ENCODE measurements at regions not wholly inside any gene's neighbourhood (a gene's known extent, or its start where the extent isn't known, plus 50 kb on each side); places are given as distances from the start of the nearest gene placed in this dataset.
A peak's percentile ranks its signal among the peaks of the same experiment; 100 is the strongest.

DNA sequence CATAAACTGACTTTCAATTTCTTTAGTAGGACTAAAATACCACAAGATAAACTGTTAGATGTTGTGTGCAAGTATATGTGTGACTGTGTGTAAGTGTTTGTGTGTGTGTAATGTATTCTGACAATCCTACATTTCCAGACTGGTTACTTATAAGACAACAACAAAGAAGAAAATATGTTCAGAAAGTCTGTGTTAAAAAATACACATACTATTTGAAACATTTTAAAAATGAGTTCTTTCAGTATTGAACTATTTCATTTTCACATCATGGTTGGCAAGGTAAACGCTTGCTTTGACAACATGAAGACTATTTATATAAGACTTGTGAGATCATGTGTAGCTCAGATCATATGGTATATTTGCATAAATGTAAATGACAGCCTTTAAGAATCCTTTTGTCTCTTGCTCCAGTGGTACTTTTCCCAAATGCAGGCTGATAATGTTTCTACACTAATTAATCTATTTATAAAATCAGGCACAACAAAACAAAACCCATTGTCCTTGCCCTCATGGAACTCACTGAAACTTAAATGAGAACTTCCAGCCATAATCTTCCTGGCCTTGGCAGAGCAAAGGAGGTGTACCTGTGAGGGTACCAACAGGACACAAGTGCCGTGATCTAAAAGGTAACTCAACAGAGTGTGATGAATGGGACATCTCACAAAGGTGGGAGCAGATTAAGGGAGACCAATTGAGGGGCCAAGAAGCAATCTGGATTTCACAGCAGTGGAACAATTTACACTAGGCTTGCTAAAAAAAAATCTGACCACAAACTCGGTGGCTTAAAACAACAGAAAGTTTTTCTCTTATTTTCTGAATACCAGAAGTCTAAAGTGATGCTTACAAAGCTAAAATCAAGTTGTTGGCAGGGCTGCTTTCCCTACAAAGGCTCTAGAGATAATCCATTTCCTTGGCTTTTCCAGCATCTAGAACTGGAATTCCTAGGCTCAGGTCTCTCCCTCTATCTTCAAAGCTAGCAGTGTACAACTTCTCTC lies 349.0 kb downstream of the TBC1D4 start:
- DNase-seq (ENCODE audit: low read depth) = no peak

DNA sequence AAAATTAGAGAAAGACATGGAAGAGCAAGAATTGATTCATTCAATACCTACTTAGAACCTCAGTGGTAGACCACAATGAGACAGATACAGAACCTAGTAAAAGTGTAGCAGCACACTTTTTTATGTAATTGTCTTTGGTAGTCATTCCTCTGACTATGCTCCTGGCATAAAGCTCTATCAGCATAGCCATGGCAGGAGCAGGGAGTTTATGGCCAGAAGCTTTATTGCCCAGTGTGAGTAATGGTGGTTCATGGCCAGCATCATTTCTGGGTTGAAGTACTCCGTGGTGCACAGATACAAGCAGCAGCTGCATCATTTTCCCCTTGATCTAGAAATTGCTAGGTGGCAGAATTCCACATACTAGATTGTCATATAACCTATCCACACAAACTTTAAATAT lies 352.6 kb downstream of the TBC1D4 start:
- no peak for DNase-seq (ENCODE audit: low read depth)

DNA sequence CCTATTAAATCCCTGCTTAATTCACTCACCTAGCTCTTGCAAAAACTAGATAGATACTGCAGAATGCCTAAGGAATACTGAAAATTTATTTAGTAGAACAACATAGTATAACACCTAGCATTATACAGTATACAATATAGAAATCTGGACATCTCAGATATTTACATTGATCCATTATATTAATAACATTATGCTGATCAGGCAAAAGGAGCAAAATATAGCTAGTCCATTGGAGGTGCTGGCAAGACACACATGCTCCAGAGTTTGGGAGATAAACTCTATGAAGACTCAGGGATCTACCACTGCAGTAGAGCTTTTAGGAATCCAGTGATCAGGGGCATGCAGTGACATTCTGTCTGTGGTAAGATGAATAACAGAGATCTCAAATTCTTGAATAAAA lies 357.6 kb downstream of the TBC1D4 start:
- DNase-seq (ENCODE audit: low read depth) = no peak

DNA sequence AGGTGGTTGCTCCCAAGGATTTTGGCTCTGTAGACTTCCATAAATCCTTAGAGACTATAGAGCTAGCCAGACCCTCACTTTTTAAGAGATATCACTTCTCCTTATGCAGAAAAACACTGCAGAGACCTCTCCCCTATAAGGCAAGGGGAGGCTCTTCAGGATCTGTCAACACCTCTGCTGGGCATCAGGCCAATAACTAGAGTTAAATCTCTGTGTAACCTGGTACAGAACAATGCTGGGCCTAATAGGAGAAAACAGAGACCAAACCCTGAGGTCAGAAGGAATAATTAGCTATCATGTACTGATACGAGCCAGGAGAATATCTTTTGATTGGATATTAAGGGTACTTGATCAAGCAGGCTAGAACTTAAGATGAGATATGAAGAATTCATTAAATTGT lies 358.5 kb downstream of the TBC1D4 start:
- DNase-seq (ENCODE audit: low read depth) = no peak

DNA sequence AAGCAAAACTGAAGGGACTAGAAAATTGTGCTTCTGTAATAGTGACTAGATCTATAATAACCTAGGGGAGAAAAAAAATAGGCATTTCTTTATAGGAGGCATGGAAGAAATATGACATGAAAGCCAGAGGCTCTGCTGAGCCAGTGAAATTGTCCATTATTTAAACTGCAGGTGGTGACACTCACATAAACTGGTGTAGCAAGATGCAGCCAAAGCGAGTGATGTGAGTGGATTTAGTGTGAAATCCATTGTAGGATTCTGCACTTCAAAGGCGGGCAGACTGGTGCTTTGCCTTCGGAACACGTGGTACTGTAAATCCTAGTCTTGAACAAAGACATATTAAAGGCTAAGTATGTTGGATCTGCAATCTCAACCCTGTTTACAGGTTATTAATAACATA lies 361.9 kb downstream of the TBC1D4 start:
- no peak for DNase-seq (ENCODE audit: low read depth)

DNA sequence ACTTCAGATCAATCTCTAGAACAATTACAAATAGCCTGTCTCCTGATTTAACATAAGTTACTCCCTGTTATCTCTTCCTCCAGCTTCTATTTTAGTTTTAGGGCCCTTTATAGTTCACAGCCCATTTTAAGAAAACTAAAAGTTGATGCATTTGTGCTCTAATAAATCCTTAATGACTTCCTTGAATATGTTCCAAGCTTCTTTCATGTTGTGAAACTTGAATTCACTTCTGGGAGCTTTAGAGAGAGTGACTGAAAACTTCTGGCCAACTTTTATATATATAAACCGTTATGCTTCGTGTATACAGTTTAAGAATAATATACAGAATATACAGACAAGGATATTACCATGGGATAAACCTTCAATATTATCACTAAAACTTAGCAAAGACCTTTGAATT lies 366.8 kb downstream of the TBC1D4 start:
- no peak for DNase-seq (ENCODE audit: low read depth)

DNA sequence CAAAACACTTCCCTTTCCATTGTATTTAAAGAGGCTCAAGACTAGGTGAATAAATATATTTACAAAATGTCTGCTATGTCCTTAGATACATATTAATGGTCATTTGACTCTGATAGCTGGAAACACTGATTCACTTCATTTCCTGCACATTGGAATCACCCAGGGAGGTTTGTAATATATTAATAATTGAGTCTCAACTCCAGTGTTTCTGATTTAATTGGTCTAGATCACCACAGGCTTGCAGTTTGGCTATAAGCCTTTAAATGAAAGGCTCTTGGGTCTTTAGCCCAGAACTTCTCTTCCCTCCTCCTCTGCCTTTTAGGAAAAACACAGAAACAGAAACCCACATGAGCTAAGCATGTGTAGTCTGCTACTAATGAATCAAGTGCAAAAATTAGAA lies 378.0 kb downstream of the TBC1D4 start:
- DNase-seq (ENCODE audit: low read depth) = no peak

DNA sequence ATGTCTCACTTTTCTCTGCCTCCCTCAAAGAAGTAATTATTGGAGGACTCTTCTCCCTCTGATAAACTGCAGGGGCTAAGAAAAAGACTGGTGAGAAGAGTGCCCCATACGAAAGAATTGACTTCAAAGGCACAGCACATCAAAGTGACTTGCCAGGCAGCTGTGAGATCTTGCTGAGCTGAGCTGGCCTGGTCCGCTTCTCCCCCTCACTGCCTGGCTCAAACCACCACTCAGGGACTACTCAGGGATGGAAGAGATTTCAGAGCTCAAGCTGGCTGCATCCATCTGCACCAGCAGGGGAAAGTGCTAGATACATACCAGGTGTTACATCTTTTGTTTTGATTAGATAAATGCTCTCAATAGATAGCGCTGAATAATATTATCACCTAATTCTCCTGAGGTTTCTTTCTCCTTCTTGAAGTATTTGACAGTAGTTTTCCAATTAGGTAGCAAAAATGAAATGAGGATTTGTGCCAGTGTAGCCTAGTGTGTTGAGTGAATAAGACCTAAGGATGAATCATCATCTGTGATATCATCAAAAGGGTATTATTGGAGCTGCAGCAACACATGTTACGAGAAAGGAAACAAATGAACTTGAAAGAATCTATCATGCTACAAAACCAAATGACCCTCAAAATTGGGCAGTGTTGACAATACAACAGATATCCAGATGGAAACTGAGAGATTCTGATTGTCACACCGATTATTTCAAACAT lies 379.8 kb downstream of the TBC1D4 start:
- DNase-seq (ENCODE audit: low read depth) = no peak

DNA sequence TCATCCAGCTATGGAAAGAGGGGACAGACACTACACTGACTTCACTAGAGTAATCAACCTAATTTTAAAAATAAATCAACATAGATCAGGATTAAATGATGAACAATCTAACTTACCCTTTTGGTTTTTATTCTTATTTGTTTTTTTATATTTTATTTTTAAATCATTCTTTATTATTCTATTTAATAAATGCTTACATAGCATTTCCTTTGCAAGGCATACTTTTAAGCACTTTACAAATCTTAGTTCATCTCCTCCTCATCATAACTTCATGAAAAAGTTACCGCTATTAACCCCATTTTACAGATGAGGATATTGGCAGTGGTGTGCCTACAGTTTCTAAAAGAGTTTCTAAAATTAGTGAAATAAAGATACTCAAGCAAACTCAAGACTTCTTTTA lies 380.6 kb downstream of the TBC1D4 start:
- DNase-seq (ENCODE audit: low read depth) = no peak

DNA sequence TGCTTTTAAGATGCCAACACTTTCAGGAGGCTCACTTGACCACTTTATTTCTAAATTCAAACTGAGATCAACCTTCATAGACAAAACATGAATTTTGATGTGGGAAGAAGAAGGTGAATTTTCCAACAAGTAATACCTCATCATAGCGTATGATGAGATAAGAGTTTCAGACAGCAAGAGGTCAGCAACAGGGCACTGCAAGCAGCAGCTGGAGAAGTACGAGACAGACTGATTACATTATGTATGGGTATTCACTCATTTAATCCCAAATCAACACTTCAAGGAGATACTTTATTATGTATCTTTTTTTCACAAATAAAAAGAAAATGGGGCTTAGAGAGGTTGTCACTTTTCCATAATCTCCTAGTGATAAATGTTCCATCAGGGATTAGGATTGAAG lies 389.8 kb downstream of the TBC1D4 start:
- DNase-seq (ENCODE audit: low read depth) = no peak

DNA sequence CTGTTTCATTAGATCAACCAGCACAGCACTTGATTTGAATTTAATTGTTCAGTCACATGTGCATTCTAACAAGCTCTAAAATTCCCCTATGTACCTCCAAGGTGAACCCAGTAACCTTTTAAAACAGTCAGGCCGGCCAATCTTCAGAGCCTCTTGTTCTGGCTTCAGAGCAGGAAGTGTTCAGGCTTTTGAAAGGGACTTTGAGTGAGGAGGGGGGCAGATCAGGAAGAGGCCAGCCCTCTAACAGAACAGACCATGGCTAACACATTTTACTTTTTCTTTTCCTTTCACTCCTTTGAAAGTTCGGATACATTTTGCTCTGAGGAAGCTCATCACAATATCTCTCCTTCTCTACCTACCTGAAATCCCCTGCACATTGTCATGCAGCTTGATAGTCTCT lies 390.3 kb downstream of the TBC1D4 start:
- no peak for DNase-seq (ENCODE audit: low read depth)

DNA sequence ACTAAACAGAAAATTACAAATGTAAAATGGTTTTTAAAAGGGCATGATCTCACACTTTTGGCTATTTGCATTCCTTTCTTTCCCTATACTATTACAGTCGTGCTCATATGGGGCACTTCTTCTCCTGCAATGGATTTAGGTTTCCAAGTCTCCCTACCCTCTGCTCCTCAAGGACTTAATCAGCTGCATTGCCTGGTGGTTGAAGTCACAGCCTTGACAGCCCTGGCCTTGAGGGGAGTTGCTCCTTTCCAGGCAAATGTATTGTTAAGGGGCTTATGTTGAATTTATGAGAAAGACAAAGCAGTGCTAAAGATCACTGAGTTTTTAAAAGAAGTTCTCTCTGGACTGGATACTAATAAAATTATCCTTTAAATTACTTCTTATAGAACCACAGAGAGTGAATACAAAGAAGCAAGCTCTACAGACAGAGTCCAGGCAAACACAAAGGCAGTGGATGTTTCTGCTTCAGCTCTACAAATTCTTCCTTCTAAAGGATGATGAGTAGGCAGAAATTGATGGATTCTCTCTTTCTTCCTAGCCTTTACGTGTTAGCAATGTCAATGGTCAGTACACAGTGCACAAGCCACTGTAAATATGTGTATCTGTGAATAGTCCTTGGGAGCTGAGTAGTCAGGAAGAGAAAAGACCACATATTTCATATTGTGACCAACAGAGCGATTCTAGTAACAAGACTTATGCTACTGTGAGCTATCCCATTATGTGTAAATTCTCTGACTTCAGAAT lies 390.9 kb downstream of the TBC1D4 start:
- no peak for DNase-seq (ENCODE audit: low read depth)

DNA sequence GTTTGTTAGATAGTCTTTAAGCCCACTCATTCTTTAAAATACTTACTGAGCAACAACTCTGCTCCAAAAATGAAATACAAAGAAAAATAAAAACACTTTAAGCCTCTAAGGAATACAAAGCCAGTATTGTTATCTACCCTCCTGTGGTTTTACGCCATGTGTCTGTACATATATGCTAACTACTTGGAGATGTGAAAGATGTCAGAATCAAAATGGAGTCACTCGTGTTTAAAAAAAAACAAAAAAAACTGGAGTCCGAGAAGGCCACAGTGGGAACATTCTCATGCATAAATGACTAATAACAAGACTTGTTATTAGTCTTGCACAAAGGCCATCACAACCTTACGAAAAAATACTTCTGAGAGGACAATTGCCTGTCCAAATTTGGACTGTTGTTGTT lies 393.1 kb downstream of the TBC1D4 start:
- DNase-seq (ENCODE audit: low read depth) = no peak

DNA sequence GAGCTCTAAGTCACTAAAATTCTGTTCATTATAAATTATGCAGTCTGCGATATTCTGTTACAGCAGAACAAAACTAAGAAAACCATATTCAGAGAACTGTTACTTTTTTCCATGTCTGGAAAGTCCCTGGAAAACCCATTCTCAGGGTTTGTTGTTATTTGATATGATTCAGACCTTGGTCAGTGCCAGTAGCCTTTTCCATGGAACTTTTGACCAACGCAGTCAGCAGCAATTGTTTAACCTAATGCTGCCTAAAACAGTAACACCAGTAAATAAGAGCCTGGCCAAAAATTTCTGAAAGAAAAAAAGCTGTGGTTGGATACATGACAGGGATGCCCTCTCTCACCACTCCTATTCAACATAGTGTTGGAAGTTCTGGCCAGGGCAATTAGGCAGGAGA lies 402.7 kb downstream of the TBC1D4 start:
- peak; percentile 33 for DNase-seq (ENCODE audit: low read depth)

DNA sequence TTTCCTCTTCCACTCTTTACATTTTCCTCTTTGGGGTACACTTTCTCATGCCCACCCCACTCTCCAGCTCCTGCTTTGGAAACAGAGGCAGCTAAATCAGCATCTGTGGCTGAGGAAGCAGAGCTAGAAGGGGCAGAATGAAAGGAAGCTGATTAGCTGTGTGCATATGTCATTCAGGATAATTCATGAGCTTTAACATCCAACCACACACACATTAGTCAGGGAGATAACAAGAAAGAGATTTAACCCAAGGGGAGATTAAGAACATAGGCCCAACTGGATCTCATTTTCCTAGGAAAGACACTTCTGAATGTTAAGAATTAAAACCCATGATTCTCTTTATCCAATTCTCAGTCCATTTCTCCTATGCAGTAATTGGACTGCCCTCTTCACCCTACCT lies 405.5 kb downstream of the TBC1D4 start:
- DNase-seq (ENCODE audit: low read depth) = no peak

DNA sequence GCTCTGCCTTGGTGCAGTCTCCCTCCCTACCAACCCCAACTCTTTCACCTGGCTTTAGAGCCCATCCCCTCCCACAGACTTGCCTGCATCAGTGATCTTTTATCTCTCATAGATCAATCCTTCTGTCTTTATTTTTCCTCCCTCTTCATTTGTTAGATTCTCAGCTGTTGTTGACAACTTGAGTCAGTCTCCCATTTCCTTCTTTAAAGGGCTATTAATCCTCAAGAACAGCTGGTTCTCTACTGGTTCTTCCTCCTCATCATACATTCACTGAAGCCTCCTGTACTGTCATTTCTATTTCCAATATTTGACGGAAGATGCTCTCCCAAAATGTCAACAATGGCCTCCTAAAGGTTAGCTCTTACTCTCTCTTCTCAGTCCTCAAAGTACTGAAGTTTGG lies 408.2 kb downstream of the TBC1D4 start:
- DNase-seq (ENCODE audit: low read depth) = no peak

DNA sequence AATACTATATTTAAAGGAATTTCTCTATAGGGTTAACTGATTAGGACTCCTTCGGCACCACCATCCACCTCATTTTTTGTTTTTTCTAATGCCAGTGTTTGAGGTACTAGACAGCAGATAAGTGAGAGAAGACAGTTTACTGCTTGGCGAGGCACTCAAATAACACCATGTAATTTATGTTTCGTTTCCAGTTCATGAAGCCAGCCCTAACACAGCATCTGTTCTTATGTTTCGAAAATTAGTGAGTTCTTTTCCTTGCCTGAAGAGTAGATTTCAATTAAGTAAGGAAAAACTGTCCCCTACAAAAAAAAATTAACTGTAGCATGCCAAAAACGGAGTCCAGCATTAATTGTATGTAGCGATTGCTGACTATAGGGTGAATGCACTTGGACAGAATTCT lies 409.1 kb downstream of the TBC1D4 start:
- DNase-seq (ENCODE audit: low read depth) = no peak

DNA sequence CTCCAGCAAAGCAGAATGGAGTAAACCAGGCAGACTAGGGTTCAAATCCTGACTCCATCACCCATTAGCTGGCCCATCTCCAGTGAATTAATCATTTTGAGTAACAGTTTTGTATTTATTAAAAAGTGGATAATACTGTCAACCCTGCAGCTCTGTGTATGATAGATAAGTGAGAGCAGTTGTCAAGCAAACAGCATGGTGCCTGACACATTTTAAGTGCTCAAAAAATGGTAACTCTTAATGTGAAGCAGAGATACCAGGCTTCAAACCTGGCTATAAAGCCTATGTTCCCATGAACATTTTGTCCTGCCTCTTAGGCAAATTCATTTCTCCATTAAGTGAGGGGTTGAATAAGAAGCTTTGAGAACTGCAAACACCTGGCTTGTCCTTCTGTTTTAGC lies 409.6 kb downstream of the TBC1D4 start:
- no peak for DNase-seq (ENCODE audit: low read depth)

DNA sequence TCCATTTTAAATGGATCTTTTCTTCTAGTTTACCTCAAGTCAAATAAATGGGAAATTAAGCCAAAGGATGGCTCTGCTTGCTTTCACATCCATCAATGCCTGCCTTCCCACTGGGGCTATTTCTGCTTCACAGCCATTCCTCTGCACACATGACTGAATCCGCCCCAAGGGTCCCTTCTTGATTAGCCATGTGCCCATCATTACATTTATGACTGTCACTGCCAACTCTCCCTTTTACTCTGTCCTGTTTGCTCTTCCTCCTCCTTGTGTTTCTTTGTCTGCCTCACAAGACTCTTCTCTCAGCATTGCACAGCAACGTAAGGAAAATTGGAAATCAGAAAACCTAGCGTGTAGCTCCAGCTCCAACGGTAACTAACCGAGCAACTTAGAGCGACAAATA lies 410.2 kb downstream of the TBC1D4 start:
- no peak for DNase-seq (ENCODE audit: low read depth)

DNA sequence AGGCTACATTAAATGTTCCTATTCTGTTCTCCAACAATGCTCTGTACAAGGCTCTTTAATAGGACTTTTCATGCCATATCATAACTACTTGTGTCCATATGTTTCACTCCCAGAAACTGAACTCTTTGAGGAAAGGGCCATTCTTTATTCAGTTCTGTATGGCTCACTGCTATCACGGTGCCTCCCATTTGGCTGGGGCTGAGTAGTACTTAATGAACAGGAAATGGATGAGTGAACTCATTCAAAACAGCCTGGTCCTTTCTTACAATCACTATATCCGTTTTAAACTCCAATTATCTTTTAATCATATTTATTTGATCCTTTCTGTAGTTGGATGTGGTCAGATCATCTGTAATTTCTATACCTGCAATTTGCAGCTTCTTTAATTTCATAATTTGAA lies 410.6 kb downstream of the TBC1D4 start:
- no peak for DNase-seq (ENCODE audit: low read depth)

DNA sequence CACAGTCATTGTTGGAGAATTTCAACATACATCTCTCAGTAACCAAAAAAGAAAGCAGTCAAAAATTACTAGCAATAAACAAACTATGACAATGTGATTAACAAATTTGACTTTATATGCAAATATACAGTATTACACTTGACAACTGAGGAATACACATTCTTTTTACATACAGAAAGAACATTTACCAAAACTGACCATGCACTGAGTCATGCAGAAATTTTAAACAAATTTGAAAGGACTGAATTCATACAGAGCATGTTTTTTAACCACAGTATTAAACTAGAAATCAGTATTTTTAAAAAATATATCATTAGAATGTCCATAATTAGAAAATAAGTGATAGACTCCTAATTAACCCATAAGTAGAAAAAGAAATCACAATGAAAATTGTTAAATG lies 420.1 kb downstream of the TBC1D4 start:
- no peak for DNase-seq (ENCODE audit: low read depth)

DNA sequence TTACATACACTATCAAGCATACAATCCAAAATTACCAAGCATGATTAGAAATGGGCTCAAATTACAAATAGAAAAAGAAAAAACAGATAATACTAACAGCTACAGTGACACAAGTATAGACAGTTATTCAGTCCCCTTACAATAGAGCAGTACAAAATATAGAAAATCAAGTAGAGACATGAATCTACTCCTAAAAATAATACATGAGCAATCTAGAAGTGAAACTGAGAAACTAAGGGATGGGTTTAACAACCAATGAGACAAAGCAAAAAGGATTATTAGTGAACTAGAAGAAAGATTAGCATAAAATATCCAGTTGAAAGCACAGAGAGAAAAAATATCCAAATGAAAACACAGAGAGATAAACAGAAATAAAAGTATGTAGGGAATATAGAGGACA lies 426.7 kb downstream of the TBC1D4 start:
- no peak for DNase-seq (ENCODE audit: low read depth)

DNA sequence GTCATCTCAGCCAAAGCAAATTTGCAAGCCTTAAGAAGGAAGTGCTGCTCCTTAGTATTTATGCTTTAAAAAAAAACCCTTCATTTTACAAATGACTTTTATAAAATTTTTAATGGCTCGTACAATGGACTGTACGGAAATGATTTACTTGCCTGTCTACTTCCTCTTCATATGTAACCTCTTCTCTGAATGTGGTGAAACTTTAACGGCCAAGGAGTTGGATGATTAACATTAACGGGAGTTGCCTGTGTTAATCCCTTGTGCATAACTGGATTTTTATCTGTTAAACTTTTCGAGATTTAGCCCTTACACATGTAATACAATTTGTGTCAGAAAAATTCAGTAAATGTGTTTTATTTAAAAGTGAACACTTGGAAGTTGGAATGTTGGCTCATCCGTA lies 429.4 kb downstream of the TBC1D4 start:
- no peak for DNase-seq (ENCODE audit: low read depth)
